ENCODE measurements at regions not wholly inside any gene's neighbourhood (a gene's known extent, or its start where the extent isn't known, plus 50 kb on each side); places are given as distances from the start of the nearest gene placed in this dataset.

DNA sequence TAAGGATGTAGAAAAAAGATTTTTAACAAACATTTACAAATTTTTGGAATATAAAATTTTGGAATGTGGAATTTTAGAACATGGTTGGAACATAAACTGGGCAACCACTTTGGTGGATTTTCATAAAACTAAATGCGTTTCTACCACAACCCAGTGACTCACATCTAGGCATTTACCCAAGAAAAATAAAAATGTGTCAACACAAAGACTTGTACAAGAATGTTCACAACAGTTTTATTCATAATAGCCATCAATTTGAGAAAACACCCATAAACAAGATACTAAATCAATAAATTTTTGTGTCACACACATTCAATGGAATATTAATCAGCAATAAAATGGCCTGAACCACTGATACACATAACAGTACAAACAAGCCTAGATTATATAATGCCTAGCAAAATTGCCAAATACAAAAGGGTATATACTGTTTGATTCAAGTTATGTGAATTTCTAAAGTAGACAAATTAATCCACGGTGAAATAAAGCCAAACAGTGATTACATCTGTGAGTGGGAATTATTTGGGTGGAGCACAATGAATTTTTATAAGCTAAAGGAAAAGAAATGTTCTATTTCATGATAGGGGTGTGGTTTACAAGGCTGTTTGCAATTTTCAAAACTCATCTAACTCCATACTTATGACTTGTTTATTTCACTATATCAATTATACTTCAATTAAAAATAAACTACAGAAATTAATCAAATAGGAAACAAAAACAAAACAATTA lies 415.2 kb upstream of the OR4E1 start:
- H3K4me1 ChIP-seq (replicated peaks in 1 of 2), result no peaks in the 10 kb centered on the region
- 44 to 60% (median 50%) methylated on average over 2 of the region's 2 CpGs for WGBS, 4 donors
- no peak overlapping the region for H3K4me3 ChIP-seq
- no peak for DNase-seq
- no peak overlapping the region for H3K27ac ChIP-seq
- TF ChIP-seq, protein P1, sequence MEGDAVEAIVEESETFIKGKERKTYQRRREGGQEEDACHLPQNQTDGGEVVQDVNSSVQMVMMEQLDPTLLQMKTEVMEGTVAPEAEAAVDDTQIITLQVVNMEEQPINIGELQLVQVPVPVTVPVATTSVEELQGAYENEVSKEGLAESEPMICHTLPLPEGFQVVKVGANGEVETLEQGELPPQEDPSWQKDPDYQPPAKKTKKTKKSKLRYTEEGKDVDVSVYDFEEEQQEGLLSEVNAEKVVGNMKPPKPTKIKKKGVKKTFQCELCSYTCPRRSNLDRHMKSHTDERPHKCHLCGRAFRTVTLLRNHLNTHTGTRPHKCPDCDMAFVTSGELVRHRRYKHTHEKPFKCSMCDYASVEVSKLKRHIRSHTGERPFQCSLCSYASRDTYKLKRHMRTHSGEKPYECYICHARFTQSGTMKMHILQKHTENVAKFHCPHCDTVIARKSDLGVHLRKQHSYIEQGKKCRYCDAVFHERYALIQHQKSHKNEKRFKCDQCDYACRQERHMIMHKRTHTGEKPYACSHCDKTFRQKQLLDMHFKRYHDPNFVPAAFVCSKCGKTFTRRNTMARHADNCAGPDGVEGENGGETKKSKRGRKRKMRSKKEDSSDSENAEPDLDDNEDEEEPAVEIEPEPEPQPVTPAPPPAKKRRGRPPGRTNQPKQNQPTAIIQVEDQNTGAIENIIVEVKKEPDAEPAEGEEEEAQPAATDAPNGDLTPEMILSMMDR (IDR thresholded peaks at IDR 0.05), result no peak
- TF ChIP-seq POLR2A (IDR thresholded peaks at IDR 0.05), result no peak
- H3K27me3 ChIP-seq, result no peaks in the 10 kb centered on the region
- H3K9me3 ChIP-seq (replicated peaks in 1 of 3), result no peaks in the 10 kb centered on the region
- intact Hi-C loops (cut with DNase I), result no loop called here
- no peaks in the 10 kb centered on the region for H3K36me3 ChIP-seq (replicated peaks in 1 of 2)

DNA sequence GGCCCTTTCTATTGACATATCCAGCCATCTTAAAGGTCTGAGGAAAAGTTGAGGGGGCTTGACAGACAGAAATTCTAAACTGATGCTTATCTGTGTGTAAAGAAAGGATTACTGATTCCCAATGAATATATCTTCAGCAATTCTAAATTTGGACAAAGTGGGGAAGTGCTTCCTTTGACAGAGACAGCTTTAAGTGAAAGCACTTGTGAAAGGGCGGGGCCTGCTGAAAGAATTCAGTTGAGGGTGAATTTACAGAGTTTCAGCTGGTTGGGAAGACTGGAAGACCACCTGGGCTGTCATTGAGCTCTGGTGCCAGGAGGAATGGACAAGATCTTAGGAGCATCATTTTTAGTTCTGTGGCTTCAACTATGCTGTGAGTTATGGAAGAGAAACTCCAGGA lies 412.5 kb upstream of the OR4E1 start:
- DNase-seq, result no peak
- intact Hi-C loops (cut with DNase I), result no loop called here
- Histone ChIP-seq H3K4me3 (no peak overlapping the region), H3K9me3 (replicated peaks in 1 of 3) (no peaks in the 10 kb centered on the region), H3K36me3 (replicated peaks in 1 of 2) (no peaks in the 10 kb centered on the region), H3K27me3 (no peaks in the 10 kb centered on the region), H3K27ac (no peak overlapping the region), H3K4me1 (replicated peaks in 1 of 2) (no peaks in the 10 kb centered on the region)
- TF ChIP-seq POLR2A (IDR thresholded peaks at IDR 0.05), result no peak
- TF ChIP-seq, protein P1 (IDR thresholded peaks at IDR 0.05), result no peak
- 83 to 96% (median 90%) methylated on average over 1 of the region's 1 CpG for WGBS, 4 donors

DNA sequence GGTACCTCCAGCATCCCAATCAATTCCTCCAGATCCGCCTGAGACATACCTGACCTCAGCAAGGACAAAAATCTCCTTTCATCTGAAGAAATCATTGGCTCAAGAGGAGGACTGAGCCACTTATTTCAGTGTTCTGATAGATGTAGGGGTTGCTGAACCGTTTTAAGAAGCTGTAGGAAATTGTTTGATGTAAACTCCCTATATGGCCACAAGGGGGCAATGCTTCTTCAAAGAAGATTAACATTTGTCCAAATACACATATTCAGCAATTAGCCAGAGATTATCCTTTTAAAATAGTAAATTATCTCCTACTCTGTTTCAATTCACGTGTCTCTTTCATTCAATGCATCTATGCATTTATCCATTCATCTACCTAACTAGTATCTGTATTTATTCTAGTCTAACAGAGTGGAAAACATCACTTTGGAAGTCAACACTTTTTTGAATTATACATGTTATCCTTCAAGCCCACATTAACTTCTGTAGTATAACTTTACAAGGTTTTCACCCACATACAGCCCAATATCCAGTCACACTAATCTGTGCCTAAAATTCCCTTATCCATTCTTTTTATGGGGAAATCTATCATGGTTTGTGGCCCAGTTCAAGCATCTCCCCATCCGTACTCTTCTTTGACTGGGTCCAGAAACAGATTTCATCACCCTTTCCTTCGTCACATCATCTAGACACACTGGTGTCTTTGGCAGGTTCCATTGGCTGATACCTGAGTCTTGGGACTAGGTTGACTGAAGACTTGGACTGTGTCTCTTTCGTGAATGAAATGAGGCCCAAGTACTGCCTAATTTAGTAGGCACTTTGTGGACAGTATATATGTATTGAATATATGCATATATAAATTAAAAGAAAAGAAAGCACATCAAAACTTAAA lies 411.0 kb upstream of the OR4E1 start:
- peak in 1 of 7 donors; percentile 19 for DNase-seq
- 41 to 45% (median 43%) methylated on average over 6 of the region's 6 CpGs for WGBS, 4 donors
- Histone ChIP-seq H3K27me3 (no peaks in the 10 kb centered on the region), H3K36me3 (replicated peaks in 1 of 2) (no peaks in the 10 kb centered on the region), H3K9me3 (replicated peaks in 1 of 3) (no peaks in the 10 kb centered on the region), H3K4me3 (no peak overlapping the region), H3K4me1 (replicated peaks in 1 of 2) (no peaks in the 10 kb centered on the region), H3K27ac (no peak overlapping the region)
- intact Hi-C loops (cut with DNase I), result no loop called here
- TF ChIP-seq, protein P1 (IDR thresholded peaks at IDR 0.05), result peak; percentile 31 to 68 (median 53)
- no peak for TF ChIP-seq POLR2A (IDR thresholded peaks at IDR 0.05)

DNA sequence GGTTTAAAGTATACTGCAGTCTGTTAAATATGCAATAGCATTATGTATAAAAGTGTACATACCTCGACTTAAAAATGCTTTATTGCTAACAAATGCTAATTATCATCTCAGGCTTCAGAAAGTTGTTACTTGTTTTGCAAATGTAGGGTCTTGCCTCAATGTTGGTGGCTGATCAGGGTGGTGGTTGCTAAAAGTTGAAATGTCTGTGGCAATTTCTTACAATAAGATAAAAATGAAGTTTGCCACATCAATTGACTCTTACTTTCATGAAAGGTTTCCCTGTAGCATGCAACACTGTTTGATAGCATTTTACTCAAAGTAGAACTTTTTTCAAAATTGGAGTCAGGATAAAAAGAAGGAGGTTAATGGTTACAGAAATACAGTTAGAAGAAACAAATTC lies 407.7 kb upstream of the OR4E1 start:
- Histone ChIP-seq H3K4me1 (replicated peaks in 1 of 2) (no peaks in the 10 kb centered on the region), H3K9me3 (replicated peaks in 1 of 3) (no peaks in the 10 kb centered on the region), H3K27me3 (no peaks in the 10 kb centered on the region), H3K27ac (no peak overlapping the region), H3K4me3 (no peak overlapping the region), H3K36me3 (replicated peaks in 1 of 2) (no peaks in the 10 kb centered on the region)
- TF ChIP-seq, protein P1 (IDR thresholded peaks at IDR 0.05), result no peak
- no peak for TF ChIP-seq POLR2A (IDR thresholded peaks at IDR 0.05)
- WGBS, 4 donors, result 25 to 36% (median 31%) methylated on average over 1 of the region's 1 CpG
- DNase-seq, result no peak
- intact Hi-C loops (cut with DNase I), result no loop called here

Data from adrenal gland (tissue), 9 donors.